GM19463 (cell line): ENCODE measurements at regions not wholly inside any gene's neighbourhood (a gene's known extent, or its start where the extent isn't known, plus 50 kb on each side); places are given as distances from the start of the nearest gene placed in this dataset.

Experiments
- ATAC-seq: cut with Tn5 transposase; IDR thresholded peaks from one replicate; pipeline ENCODE4 v1.9.1; 2021; ENCODE audit warnings: mild to moderate bottlenecking, moderate library complexity; ENCODE audit not compliant: unreplicated experiment

GRCh38 chr3:22106213-22106896 is 355.3 kb upstream of the ZNF385D start:
- ATAC-seq: no peak

GRCh38 chr3:22111226-22111625 is 360.2 kb upstream of the ZNF385D start:
- no peak for ATAC-seq

GRCh38 chr3:22113453-22113852 is 362.4 kb upstream of the ZNF385D start:
- no peak for ATAC-seq

- no peak for ATAC-seq
Observed at GRCh38 chr3:22115581-22115980, 364.6 kb upstream of the ZNF385D start.

GRCh38 chr3:22117091-22117490 is 366.1 kb upstream of the ZNF385D start:
- no peak for ATAC-seq

GRCh38 chr3:22117751-22118346 is 366.8 kb upstream of the ZNF385D start:
- ATAC-seq: no peak

- ATAC-seq: no peak
Observed at GRCh38 chr3:22118542-22118941, 367.5 kb upstream of the ZNF385D start.

GRCh38 chr3:22121068-22121701 is 370.2 kb upstream of the ZNF385D start:
- ATAC-seq: peak; percentile 72

GRCh38 chr3:22122567-22122966 is 371.6 kb upstream of the ZNF385D start:
- peak; percentile 70 for ATAC-seq

- ATAC-seq: no peak
Observed at GRCh38 chr3:22129101-22129500, 378.1 kb upstream of the ZNF385D start.

- ATAC-seq: no peak
Observed at GRCh38 chr3:22141769-22142168, 390.8 kb upstream of the ZNF385D start.

GRCh38 chr3:22147161-22147560 is 396.2 kb upstream of the ZNF385D start:
- ATAC-seq: no peak

- ATAC-seq: peak; percentile 62
Observed at GRCh38 chr3:22156868-22157267, 405.9 kb upstream of the ZNF385D start.

- no peak for ATAC-seq
Observed at GRCh38 chr3:22157848-22158247, 406.8 kb upstream of the ZNF385D start.

GRCh38 chr3:22159004-22159695 is 408.1 kb upstream of the ZNF385D start:
- ATAC-seq: no peak

- no peak for ATAC-seq
Observed at GRCh38 chr3:22161315-22161714, 410.3 kb upstream of the ZNF385D start.

GRCh38 chr3:22170370-22170769 is 419.4 kb upstream of the ZNF385D start:
- no peak for ATAC-seq

GRCh38 chr3:22172964-22173363 is 422.0 kb upstream of the ZNF385D start:
- no peak for ATAC-seq

- no peak for ATAC-seq
Observed at GRCh38 chr3:22175947-22176346, 424.9 kb upstream of the ZNF385D start.

GRCh38 chr3:22176911-22177310 is 425.9 kb upstream of the ZNF385D start:
- no peak for ATAC-seq

GRCh38 chr3:22189616-22190015 is 438.6 kb upstream of the ZNF385D start:
- no peak for ATAC-seq

- ATAC-seq: no peak
Observed at GRCh38 chr3:22199095-22199494, 448.1 kb upstream of the ZNF385D start.
